Motor neuron (in vitro differentiated cells): ENCODE measurements at regions not wholly inside any gene's neighbourhood (a gene's known extent, or its start where the extent isn't known, plus 50 kb on each side); places are given as distances from the start of the nearest gene placed in this dataset.

Source experiments
- ATAC-seq, 8 experiments: fragments of 200-7000 bp; cut with Tn5 transposase; replicated peaks in 6 of 8; 2 replicates each; pipeline ENCODE4 v1.8.0; 2021; ENCODE audit warnings: mild to moderate bottlenecking in 8 of 8, moderate library complexity in 8 of 8
- H3K27ac ChIP-seq, 2 donors: fragments of 250-450 bp; sonication (Bioruptor Pico); 2 replicates each; pipeline ENCODE4 v1.9.0; 2021; ENCODE audit warnings: antibody characterized with exemption in 2 of 2, mild to moderate bottlenecking in 2 of 2, moderate library complexity in 1 of 2
- H3K4me1 ChIP-seq, 2 donors: fragments of 250-450 bp; sonication (Bioruptor Pico); replicated peaks in 1 of 2; 2 replicates each; pipeline ENCODE4 v1.6.1; 2021; ENCODE audit warnings: antibody characterized with exemption in 2 of 2, mild to moderate bottlenecking in 2 of 2, moderate library complexity in 1 of 2
- H3K4me3 ChIP-seq, 5 donors: fragments of 250-450 bp; sonication (Bioruptor Pico); 2 replicates each; pipeline ENCODE4 v1.9.0; 2021; ENCODE audit warnings: antibody characterized with exemption in 5 of 5, mild to moderate bottlenecking in 5 of 5, moderate library complexity in 4 of 5
- WGBS, 10 experiments: fragments of 450-650 bp; shearing (Covaris generic); methylation state at CpG; one replicate each; pipeline ENCODE4 v1.0.0; 2022; 5-methylcytosine and 5-hydroxymethylcytosine counted together
- in situ Hi-C, 9 experiments: fragments of 400-800 bp; cut with MboI; loops; one replicate each; pipeline ENCODE4 v1.15.0; 2021; ENCODE audit warnings: low sequenced_read_pairs in 9 of 9, low pct_unique_long_range_greater_than_20kb in 2 of 9; ENCODE audit not compliant: unreplicated experiment in 9 of 9

DNA sequence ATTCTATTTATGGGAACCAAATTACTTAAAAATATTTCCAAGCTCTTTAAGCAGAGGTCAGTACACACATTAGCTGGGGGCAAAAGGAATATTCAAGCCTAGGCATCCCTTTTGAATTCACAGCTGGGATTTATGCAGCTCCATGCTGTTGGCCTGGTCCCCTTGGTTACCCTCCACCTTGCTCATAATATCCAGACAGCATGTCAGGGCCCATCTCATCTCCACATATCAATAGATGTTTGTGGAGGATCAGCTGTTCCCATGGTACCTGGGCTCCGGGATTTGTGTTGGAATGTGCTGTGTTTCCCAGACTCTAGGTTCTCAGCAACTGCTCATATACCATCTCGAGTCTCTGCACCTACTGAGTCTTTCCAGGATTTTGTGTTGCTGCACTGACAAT, 534.8 kb downstream of the BMP2 start:
- Histone ChIP-seq H3K27ac (no peak overlapping the region), H3K4me3 (no peak overlapping the region), H3K4me1 (peaks cover 5 to 8% of the 10 kb centered on the region in 2 donors)
- in situ Hi-C loops = no loop called here
- WGBS, 10 experiments = 0 to 50% (median 38%) methylated on average over 1 to 2 of the region's 2 CpGs; no CpG with 5 or more reads in 4 of the 10 experiments
- peak in 7 of 8 experiments; percentile 26 to 99 (median 73) for ATAC-seq

DNA sequence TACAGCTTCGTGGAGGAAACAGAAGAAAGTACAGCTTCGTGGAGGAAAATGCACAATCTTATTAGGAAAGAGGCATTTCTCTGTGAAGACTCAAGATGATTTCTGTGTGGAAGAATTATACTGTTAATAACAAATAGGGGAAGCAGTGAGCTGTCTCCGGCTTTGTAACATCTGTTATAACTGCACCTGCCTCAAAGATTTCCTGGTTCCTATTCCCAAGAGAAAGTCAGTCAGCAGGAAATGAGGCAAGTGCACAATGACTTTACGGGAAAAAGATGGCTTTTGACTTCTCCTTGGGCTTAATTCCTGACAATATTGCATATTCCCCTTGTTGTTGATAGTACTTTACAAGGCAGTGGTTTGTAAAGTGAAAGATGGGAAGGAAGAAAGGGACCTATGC, 538.5 kb downstream of the BMP2 start:
- in situ Hi-C loops = no loop called here
- 22 to 90% (median 78%) methylated on average over 1 to 4 of the region's 4 CpGs; no CpG with 5 or more reads in 1 of the 10 experiments for WGBS, 10 experiments
- H3K27ac ChIP-seq = no peak overlapping the region
- no peak for ATAC-seq
- peaks cover 5 to 8% of the 10 kb centered on the region in 2 donors for H3K4me1 ChIP-seq
- no peak overlapping the region for H3K4me3 ChIP-seq

DNA sequence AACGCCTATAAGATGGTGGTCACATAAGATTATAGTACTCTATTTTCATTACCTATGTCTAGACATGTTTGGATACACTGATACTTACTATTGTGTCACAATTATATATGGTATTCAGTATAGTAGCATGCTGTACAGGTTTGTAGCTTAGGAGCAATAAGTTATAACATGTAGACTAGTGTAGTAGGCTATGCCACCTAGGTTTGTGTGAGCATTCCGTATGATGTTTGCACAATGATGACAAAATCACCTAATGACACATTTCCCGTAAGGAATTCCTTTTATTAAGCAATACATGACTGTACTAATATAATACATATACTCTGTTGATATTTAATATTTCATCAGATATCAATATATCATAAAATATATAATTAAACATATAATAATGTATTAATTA, 540.7 kb downstream of the BMP2 start:
- H3K4me1 ChIP-seq = no peaks in the 10 kb centered on the region
- no peak overlapping the region for H3K27ac ChIP-seq
- in situ Hi-C loops = no loop called here
- ATAC-seq = no peak
- WGBS, 10 experiments = 28 to 93% (median 75%) methylated on average over 1 to 3 of the region's 3 CpGs; no CpG with 5 or more reads in 2 of the 10 experiments
- no peak overlapping the region for H3K4me3 ChIP-seq

DNA sequence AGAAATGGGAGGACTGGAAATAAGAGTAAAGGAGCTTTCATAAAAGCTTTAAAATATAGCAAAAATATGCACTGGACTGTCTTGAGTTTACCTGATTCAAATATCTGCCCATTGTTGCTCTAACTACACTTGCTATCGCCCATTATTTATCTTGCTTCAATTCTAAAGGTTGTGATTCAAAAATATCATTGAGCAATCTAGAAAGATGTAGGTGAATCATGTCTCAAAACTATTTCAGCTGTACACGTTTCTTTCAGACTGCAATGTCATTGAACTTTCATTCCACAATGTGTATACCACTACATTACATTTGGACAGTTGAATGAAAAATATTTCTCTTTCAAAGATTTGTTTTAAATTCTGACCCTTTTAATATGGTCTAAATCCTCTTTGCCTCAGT, 545.6 kb downstream of the BMP2 start:
- WGBS, 10 experiments = 5 to 100% (median 78%) methylated on average over 1 to 2 of the region's 2 CpGs
- no peak for ATAC-seq
- no peak overlapping the region for H3K4me3 ChIP-seq
- no peaks in the 10 kb centered on the region for H3K4me1 ChIP-seq
- no peak overlapping the region for H3K27ac ChIP-seq
- in situ Hi-C loops = no loop called here

DNA sequence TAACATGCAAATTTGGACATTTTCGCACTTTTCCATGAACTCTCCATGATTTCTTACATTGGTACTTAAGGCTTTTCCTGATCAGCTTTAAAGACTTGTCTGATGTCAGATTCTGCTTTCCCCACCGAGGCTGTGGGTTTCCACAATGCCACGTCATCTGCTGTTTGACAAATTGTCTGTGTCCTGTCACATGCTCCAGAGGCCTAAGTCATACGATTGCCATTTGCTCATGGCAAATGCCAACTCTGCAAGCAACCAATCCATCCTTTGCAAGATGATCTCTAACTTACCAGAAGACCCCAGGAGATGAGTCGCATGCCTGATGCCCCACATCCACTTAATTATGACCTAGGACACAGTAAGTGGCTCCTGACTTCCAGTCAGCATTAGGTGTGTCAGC, 556.5 kb downstream of the BMP2 start:
- in situ Hi-C loops = no loop called here
- Histone ChIP-seq H3K4me1 (no peaks in the 10 kb centered on the region), H3K27ac (no peak overlapping the region), H3K4me3 (no peak overlapping the region)
- WGBS, 10 experiments = 13 to 100% (median 80%) methylated on average over 1 to 5 of the region's 5 CpGs; no CpG with 5 or more reads in 1 of the 10 experiments
- peak in 5 of 8 experiments; percentile 33 to 79 (median 77) for ATAC-seq

DNA sequence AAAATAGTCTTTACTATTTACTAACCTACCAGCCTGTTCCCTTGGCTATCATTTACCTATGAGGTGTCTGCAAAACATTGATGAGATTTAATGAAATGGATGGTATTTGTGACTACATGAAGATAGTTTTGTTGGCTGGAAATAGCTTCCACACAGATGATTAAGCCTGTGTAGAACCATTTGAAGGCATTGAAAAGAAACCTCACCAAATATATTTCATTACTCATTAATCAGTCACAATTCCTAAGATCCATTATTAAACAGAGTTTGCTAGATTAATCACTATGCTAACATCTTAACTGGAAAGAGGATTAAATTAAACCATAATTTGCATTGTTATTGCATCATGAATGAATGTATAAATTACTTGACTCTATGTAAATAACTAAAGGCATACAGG, 560.3 kb downstream of the BMP2 start:
- no peaks in the 10 kb centered on the region for H3K4me1 ChIP-seq
- no peak overlapping the region for H3K4me3 ChIP-seq
- no peak for ATAC-seq
- in situ Hi-C loops = no loop called here
- no peak overlapping the region for H3K27ac ChIP-seq

DNA sequence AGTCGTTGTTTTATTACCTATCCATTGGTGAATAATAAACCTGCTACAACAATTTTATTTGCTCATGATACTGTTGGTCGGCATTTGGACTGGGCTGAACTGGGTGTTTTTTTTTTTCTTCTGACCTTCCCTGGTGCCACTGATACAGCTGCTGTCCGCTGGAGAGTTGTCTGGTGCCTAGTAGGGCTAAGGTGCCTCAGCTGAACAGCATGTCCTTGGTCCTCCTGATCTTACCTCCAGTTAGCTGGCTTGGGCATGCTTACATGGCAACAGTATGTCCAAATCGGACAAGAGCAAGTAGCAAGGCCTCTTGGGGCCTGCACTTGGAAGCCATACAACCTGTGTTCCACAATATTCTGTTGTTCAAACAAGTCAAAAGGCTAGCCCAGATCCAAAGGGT, 563.4 kb downstream of the BMP2 start:
- no peak overlapping the region for H3K27ac ChIP-seq
- 35 to 87% (median 55%) methylated on average over 2 to 4 of the region's 4 CpGs; no CpG with 5 or more reads in 2 of the 10 experiments for WGBS, 10 experiments
- no peak overlapping the region for H3K4me3 ChIP-seq
- no peaks in the 10 kb centered on the region for H3K4me1 ChIP-seq
- ATAC-seq = no peak
- in situ Hi-C loops = no loop called here

DNA sequence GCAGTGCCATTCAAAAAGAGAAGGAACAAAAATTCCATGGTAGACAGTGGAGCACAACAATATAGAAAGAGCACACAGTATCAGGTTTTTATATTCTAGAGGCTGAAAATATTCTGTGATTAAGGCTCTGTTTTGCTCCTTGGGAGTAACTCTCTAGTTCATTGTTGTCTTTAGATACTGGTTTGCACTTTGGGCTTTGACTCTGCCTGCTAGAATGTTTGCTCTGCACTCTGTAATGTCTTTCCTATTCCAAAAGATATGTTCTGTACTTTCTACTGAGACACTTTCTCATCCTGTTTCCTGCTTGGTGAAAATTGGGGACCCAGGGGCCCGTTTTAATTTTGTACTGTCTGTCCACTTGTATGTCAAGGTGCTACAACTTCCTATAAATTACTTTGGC, 564.7 kb downstream of the BMP2 start:
- in situ Hi-C loops = no loop called here
- WGBS, 10 experiments = 0 to 83% (median 33%) methylated on average over 1 of the region's 1 CpG; no CpG with 5 or more reads in 1 of the 10 experiments
- Histone ChIP-seq H3K4me3 (no peak overlapping the region), H3K4me1 (no peaks in the 10 kb centered on the region), H3K27ac (no peak overlapping the region)
- no peak for ATAC-seq

DNA sequence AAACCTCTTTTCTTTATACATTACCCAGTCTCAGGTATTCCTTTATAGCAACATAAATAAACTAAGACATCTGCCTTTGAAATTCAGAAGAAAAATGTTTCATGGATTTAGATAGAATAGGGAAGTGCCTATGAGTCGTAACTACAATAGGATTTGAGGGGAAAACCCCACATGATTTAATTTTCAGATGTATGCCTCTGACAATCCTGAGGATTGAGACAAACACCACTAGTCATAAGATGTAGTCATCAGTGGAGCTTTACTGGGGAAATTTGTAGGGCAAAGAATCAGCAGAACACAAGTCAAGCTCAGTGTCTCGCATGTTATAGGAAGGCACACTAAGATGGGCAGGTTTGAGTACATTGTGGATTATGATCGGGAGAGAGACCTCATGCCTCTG, 566.4 kb downstream of the BMP2 start:
- no peaks in the 10 kb centered on the region for H3K4me1 ChIP-seq
- 40 to 100% (median 82%) methylated on average over 1 to 3 of the region's 3 CpGs; no CpG with 5 or more reads in 2 of the 10 experiments for WGBS, 10 experiments

DNA sequence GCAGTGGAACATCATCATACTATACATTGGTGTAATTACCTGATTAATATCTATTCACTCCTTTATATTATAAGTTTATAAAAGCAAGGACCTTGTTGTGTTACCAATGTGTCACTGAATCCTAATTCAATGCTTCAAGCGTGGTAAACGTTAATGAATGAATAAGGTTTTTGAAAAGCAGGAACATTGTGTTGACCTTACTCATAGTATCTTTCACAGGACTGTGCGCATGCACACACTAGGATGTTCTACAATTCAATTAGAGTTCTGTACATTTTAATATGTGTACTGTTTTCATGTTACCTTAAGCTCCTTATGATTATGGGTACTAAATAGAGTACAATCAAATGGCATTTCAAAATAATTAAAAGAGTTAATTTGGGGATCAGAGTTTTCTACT, 578.5 kb downstream of the BMP2 start:
- Histone ChIP-seq H3K4me3 (no peak overlapping the region), H3K4me1 (no peaks in the 10 kb centered on the region), H3K27ac (no peak overlapping the region)
- 35 to 100% (median 91%) methylated on average over 1 to 3 of the region's 3 CpGs; no CpG with 5 or more reads in 1 of the 10 experiments for WGBS, 10 experiments
- ATAC-seq = no peak
- in situ Hi-C loops = no loop called here

More for the DNA sequence above, 566.4 kb downstream of the BMP2 start:
- ATAC-seq = no peak
- Histone ChIP-seq H3K4me3 (no peak overlapping the region), H3K27ac (no peak overlapping the region)
- in situ Hi-C loops = no loop called here

DNA sequence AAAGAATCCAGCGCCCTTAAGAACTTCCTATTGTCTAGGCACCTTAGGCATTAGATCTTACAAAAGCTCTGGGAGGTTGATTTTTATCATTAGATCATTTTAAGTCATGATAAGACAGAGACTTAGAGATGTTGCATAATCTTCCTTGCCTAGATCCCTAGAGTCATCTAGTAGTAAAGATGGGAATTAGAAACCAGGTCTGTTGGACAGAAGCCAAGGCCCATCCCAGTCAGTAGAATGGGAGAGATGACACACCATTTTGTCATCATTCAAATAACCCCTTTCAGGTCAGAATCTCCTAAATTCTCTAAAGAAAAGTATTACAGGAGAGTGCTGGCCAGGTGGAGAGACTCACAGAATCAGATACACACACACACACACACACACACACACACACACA, 579.1 kb downstream of the BMP2 start:
- Histone ChIP-seq H3K4me3 (no peak overlapping the region), H3K27ac (no peak overlapping the region), H3K4me1 (no peaks in the 10 kb centered on the region)
- WGBS, 10 experiments = 67 to 100% (median 93%) methylated on average over 1 of the region's 1 CpG; no CpG with 5 or more reads in 4 of the 10 experiments
- in situ Hi-C loops = no loop called here
- ATAC-seq = no peak

DNA sequence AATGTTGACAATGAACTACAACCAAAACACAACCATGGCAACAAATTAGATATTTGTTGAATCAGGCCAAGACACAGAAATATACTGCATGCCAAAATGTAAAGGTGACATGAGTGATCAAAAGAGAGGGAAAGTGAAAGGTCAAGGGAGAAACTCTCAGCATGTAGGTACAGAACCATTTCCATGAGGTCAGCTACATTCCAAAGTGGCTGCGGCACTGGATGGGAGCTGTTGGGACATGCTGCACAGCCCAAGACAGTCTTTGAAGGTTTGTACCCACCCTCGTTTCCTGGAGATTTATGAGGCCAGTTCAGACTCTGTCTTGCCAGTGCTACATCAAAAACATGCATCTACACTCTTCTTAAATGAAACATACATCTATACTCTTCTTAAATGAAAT, 579.9 kb downstream of the BMP2 start:
- WGBS, 10 experiments = 45 to 100% (median 71%) methylated on average over 1 to 2 of the region's 2 CpGs; no CpG with 5 or more reads in 1 of the 10 experiments
- H3K4me1 ChIP-seq = no peaks in the 10 kb centered on the region
- H3K4me3 ChIP-seq = no peak overlapping the region
- ATAC-seq = no peak
- no peak overlapping the region for H3K27ac ChIP-seq
- in situ Hi-C loops = no loop called here

DNA sequence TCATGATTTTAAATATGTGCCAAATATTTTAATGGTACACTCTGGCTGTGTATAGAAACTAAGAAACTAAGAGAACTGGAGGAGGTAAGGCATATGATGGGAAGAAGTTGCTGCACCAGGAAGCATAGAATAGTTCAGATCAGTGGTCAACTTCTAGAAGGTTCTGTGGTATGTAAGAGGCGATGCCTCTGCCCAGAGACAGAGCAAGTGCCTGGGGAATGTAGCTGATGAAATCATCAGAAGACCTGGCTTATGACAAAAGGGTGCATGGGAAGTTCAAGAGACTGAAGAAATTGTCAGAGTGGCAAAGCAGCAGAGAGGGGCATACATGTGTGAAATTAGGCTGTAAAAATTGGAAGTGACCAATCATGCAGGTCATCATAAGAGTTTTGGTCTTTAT, 580.8 kb downstream of the BMP2 start:
- no peaks in the 10 kb centered on the region for H3K4me1 ChIP-seq
- H3K4me3 ChIP-seq = no peak overlapping the region
- ATAC-seq = no peak
- in situ Hi-C loops = no loop called here
- H3K27ac ChIP-seq = no peak overlapping the region
- WGBS, 10 experiments = 0 to 90% (median 60%) methylated on average over 1 of the region's 1 CpG; no CpG with 5 or more reads in 3 of the 10 experiments

DNA sequence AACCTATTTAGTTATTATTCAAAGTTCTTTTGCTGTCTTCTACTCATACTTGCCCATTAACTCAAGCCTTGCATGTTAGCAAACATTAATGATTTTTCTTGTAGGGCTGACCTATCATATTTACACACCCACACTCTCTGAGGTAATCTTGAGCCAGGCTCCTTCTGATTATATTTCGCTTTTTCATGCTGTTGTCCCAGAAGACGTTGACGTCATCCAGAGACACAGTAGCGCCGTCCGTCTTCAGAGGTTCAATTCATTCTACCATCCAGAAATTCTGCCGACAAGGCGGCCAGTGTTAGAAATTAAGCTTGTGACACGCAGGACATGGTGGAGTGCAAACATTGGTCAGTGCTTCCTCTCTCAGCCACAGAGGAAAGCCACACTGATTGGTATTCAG, 584.7 kb downstream of the BMP2 start:
- peak in 1 of 8 experiments; percentile 80 for ATAC-seq
- in situ Hi-C loops = no loop called here
- WGBS, 10 experiments = 53 to 96% (median 88%) methylated on average over 4 to 9 of the region's 9 CpGs; no CpG with 5 or more reads in 2 of the 10 experiments

More for the DNA sequence above, 584.7 kb downstream of the BMP2 start:
- Histone ChIP-seq H3K4me3 (no peak overlapping the region), H3K4me1 (no peaks in the 10 kb centered on the region), H3K27ac (no peak overlapping the region)
